Endothelial cell of umbilical vein (primary cell): ENCODE measurements at regions not wholly inside any gene's neighbourhood (a gene's known extent, or its start where the extent isn't known, plus 50 kb on each side); places are given as distances from the start of the nearest gene placed in this dataset.
A peak's percentile ranks its signal among the peaks of the same experiment; 100 is the strongest.

Source experiments
- BruUV-seq: library from RNA; stranded (reverse); fragments of 400-500 nt; replicated peaks from 2 replicates; lab custom pipeline; 2021; lab: Mats Ljungman, UMichigan
- CTCF ChIA-PET: fragments of 300-600, 350-600 bp; sonication (Branson Sonifier 250); formaldehyde crosslinking; loops from one replicate; lab custom pipeline; 2021; ENCODE audit warnings: antibody characterized with exemption, inconsistent platforms; lab: Charles Lee
- POLR2A ChIA-PET: fragments of 300-600, 350-600 bp; sonication (Branson Sonifier 250); formaldehyde crosslinking; loops from one replicate; lab custom pipeline; 2021; ENCODE audit warnings: antibody characterized with exemption, inconsistent platforms; lab: Charles Lee
- DNase-seq: peaks from one replicate; pipeline ENCODE4 v3.0.0-alpha.2; 2011; ENCODE audit warnings: low read depth, low spot score
- FAIRE-seq: peaks from 2 replicates; lab custom pipeline; 2011; peaks lifted over from hg19 to GRCh38; lab: Jason Lieb, UNC
- H2AFZ ChIP-seq: 2 replicates; pipeline ENCODE4 v1.6.0; 2012; ENCODE audit warnings: low read depth, low read length, control low read depth, inconsistent platforms
- H3K27ac ChIP-seq: 2 replicates; pipeline ENCODE4 v1.5.1; 2011; ENCODE audit warnings: low read depth, mild to moderate bottlenecking, control low read depth, low read length, moderate library complexity; ENCODE audit not compliant: insufficient read depth
- H3K27me3 ChIP-seq, 2 experiments: 2 replicates each; pipeline versions ENCODE4 v1.6.0 to v1.6.1; 2011; ENCODE audit warnings: low read length in 2 of 2, mixed read lengths in 1 of 2; ENCODE audit not compliant: control insufficient read depth in 2 of 2, insufficient read depth in 2 of 2
- H3K36me3 ChIP-seq, 2 experiments: 2 replicates in 1 of 2; 3 replicates in 1 of 2; pipeline ENCODE4 v1.5.1; 2011; ENCODE audit warnings: low read length in 2 of 2, mild to moderate bottlenecking in 1 of 2, moderate library complexity in 1 of 2; ENCODE audit not compliant: control insufficient read depth in 2 of 2, insufficient read depth in 2 of 2; ENCODE audit errors: extremely low read depth in 1 of 2
- H3K4me1 ChIP-seq: 3 replicates; pipeline ENCODE4 v1.5.1; 2011; ENCODE audit warnings: mild to moderate bottlenecking, low read length; ENCODE audit not compliant: control insufficient read depth, insufficient read depth; ENCODE audit errors: extremely low read depth
- H3K4me2 ChIP-seq: 2 replicates; pipeline ENCODE4 v1.6.1; 2011; ENCODE audit warnings: low read length, control low read depth, mixed read lengths; ENCODE audit not compliant: insufficient read depth
- H3K4me3 ChIP-seq, 3 experiments: fragments of 200-600 bp in 1 of 3; sonication (generic), shearing (Covaris generic) in 1 of 3; replicated peaks in 1 of 3; 2 replicates each; pipeline ENCODE4 v1.5.1; 2011 to 2016; ENCODE audit warnings: control low read depth in 3 of 3, low read length in 3 of 3, mild to moderate bottlenecking in 2 of 3, inconsistent platforms in 1 of 3, low read depth in 1 of 3, moderate library complexity in 1 of 3; ENCODE audit not compliant: insufficient read depth in 1 of 3
- H3K79me2 ChIP-seq: 2 replicates; pipeline ENCODE4 v1.6.0; 2012; ENCODE audit warnings: low read length, inconsistent platforms; ENCODE audit not compliant: control insufficient read depth, insufficient read depth
- H3K9ac ChIP-seq: replicated peaks from 2 replicates; pipeline ENCODE3; 2011; ENCODE audit warnings: low read length, control low read depth; ENCODE audit not compliant: insufficient read depth; ENCODE audit errors: extremely low read depth
- H3K9me1 ChIP-seq: replicated peaks from 3 replicates; pipeline ENCODE4 v1.6.0; 2011; ENCODE audit warnings: mild to moderate bottlenecking, low read length; ENCODE audit not compliant: control insufficient read depth, insufficient read depth; ENCODE audit errors: extremely low read depth
- H3K9me3 ChIP-seq: replicated peaks from 2 replicates; pipeline ENCODE4 v1.5.1; 2012; ENCODE audit warnings: low read length, inconsistent platforms; ENCODE audit not compliant: control insufficient read depth, insufficient read depth
- H4K20me1 ChIP-seq: replicated peaks from 2 replicates; pipeline ENCODE3; 2011; ENCODE audit warnings: mild to moderate bottlenecking, low read length; ENCODE audit not compliant: control insufficient read depth, insufficient read depth; ENCODE audit errors: extremely low read depth
- EZH2 ChIP-seq: IDR thresholded peaks from 2 replicates; pipeline ENCODE4 v1.6.1; 2012; ENCODE audit warnings: borderline replicate concordance, low read depth, mild to moderate bottlenecking, moderate library complexity, low read length, inconsistent platforms; ENCODE audit not compliant: severe bottlenecking
- GATA2 ChIP-seq: IDR thresholded peaks from 2 replicates; pipeline ENCODE4 v1.7.0; 2011; ENCODE audit warnings: low read depth, mild to moderate bottlenecking, moderate library complexity, mixed read lengths, low read length; ENCODE audit not compliant: insufficient read length, insufficient read depth
- POLR2AphosphoS5 ChIP-seq: IDR thresholded peaks from 2 replicates; pipeline ENCODE4 v1.6.1; 2012; ENCODE audit warnings: low read depth, mild to moderate bottlenecking, control low read depth, low read length, moderate library complexity; ENCODE audit not compliant: insufficient read depth
- dilution Hi-C: fragments of 300-500 bp; cut with MboI; formaldehyde crosslinking; loops from one replicate; pipeline ENCODE4 v1.15.0; 2019; ENCODE audit warnings: low sequenced_read_pairs; ENCODE audit not compliant: extremely low pct_ligation_motif_present
- intact Hi-C: fragments of 100-400 bp; cut with micrococcal nuclease; formaldehyde crosslinking; loops from one replicate; pipeline ENCODE4 v1.10.0; 2022

- Histone ChIP-seq H3K9me3 (no peaks in the 10 kb centered on the region), H4K20me1 (no peaks in the 10 kb centered on the region), H3K79me2 (no peaks in the 10 kb centered on the region), H2AFZ (no peak overlapping the region), H3K27ac (no peak overlapping the region), H3K4me2 (no peak overlapping the region), H3K4me3 (no peak overlapping the region), H3K9ac (no peak overlapping the region), H3K4me1 (peaks cover 5% of the 10 kb centered on the region), H3K36me3 (no peaks in the 10 kb centered on the region), H3K27me3 (peaks cover 68 to 79% of the 10 kb centered on the region in 2 experiments), H3K9me1 (no peaks in the 10 kb centered on the region)
- DNase-seq, result no peak
- CTCF ChIA-PET, result interaction anchor here (0.8 to 1.5 kb wide), 4 partner anchors 9 to 269 kb away, joined by 3 to 4 read pairs (median 4); no protein-coding TSS in a partner anchor
- dilution Hi-C loops (no loop called here), intact Hi-C loops (no loop called here)
- no TSS peak for BruUV-seq
- peak; percentile 74 for TF ChIP-seq EZH2
- TF ChIP-seq POLR2AphosphoS5, result no peak
- FAIRE-seq, result no peak
- POLR2A ChIA-PET, result no interaction called here
Observed at GRCh38 chr11:43582024-43582862, 98.3 kb upstream of the HSD17B12 start.

- POLR2A ChIA-PET, result no interaction called here
- FAIRE-seq, result no peak
- dilution Hi-C loops, result no loop called here
Observed at GRCh38 chr11:43582863-43583462, 97.6 kb upstream of the HSD17B12 start.

More at GRCh38 chr11:43582863-43583462, 97.6 kb upstream of the HSD17B12 start:
- DNase-seq, result no peak
- Histone ChIP-seq H3K27me3 (peaks cover 66 to 76% of the 10 kb centered on the region in 2 experiments), H3K9me3 (no peaks in the 10 kb centered on the region), H3K36me3 (no peaks in the 10 kb centered on the region), H3K9me1 (no peaks in the 10 kb centered on the region), H3K79me2 (no peaks in the 10 kb centered on the region), H3K4me3 (no peak overlapping the region), H2AFZ (no peak overlapping the region), H3K27ac (no peak overlapping the region), H3K4me1 (peaks cover 5% of the 10 kb centered on the region), H3K4me2 (no peak overlapping the region), H3K9ac (no peak overlapping the region), H4K20me1 (no peaks in the 10 kb centered on the region)
- CTCF ChIA-PET, result interaction anchor here (1.2 to 1.5 kb wide), 3 partner anchors 10 to 269 kb away, joined by 3 to 4 read pairs (median 3); no protein-coding TSS in a partner anchor
- intact Hi-C loops, result no loop called here
- BruUV-seq, result no TSS peak
- TF ChIP-seq GATA2 (no peak), EZH2 (peak; percentile 32)
